ENCODE measurements at regions not wholly inside any gene's neighbourhood (a gene's known extent, or its start where the extent isn't known, plus 50 kb on each side); places are given as distances from the start of the nearest gene placed in this dataset.

GRCh38 chr2:82257796-82258555 lies 1953.4 kb upstream of the LRRTM1 start:
- no peaks in the 10 kb centered on the region for H3K36me3 ChIP-seq
- DNase-seq (ENCODE audit: low spot score in 2 of 2), result no peak
- H3K27me3 ChIP-seq, result no peaks in the 10 kb centered on the region
- no peak for TF ChIP-seq POLR2AphosphoS5 (IDR thresholded peaks at IDR 0.05)
- TF ChIP-seq EP300 (IDR thresholded peaks at IDR 0.05), result no peak
- TF ChIP-seq POLR2A (IDR thresholded peaks at IDR 0.05), result no peak
- WGBS, result 38% methylated on average over 2 of the region's 2 CpGs
- H3K4me1 ChIP-seq, result no peaks in the 10 kb centered on the region
- H3K27ac ChIP-seq, result no peak overlapping the region
- H3K4me3 ChIP-seq, result no peak overlapping the region
- peaks cover 7% of the 10 kb centered on the region for H3K9me3 ChIP-seq

GRCh38 chr2:82256983-82257632 lies 1952.6 kb upstream of the LRRTM1 start:
- H3K4me1 ChIP-seq, result no peaks in the 10 kb centered on the region
- no peaks in the 10 kb centered on the region for H3K27me3 ChIP-seq
- TF ChIP-seq POLR2A (IDR thresholded peaks at IDR 0.05), result no peak
- TF ChIP-seq CTCF (IDR thresholded peaks at IDR 0.05), result no peak
- no peak for TF ChIP-seq POLR2AphosphoS5 (IDR thresholded peaks at IDR 0.05)
- TF ChIP-seq EP300 (IDR thresholded peaks at IDR 0.05), result no peak
- DNase-seq (ENCODE audit: low spot score in 2 of 2), result no peak
- H3K36me3 ChIP-seq, result no peaks in the 10 kb centered on the region
- H3K9me3 ChIP-seq, result peaks cover 10% of the 10 kb centered on the region
- WGBS, result 89% methylated on average over 9 of the region's 11 CpGs
- no peak overlapping the region for H3K4me3 ChIP-seq
- no peak overlapping the region for H3K27ac ChIP-seq

GRCh38 chr2:82256288-82256687 lies 1951.7 kb upstream of the LRRTM1 start:
- 86% methylated on average over 3 of the region's 3 CpGs for WGBS
- TF ChIP-seq POLR2AphosphoS5 (IDR thresholded peaks at IDR 0.05) (no peak), EP300 (IDR thresholded peaks at IDR 0.05) (no peak), CTCF (IDR thresholded peaks at IDR 0.05) (no peak), POLR2A (IDR thresholded peaks at IDR 0.05) (no peak)
- H3K27me3 ChIP-seq, result no peaks in the 10 kb centered on the region
- no peak overlapping the region for H3K4me3 ChIP-seq
- no peak overlapping the region for H3K27ac ChIP-seq
- peaks cover 10% of the 10 kb centered on the region for H3K9me3 ChIP-seq
- no peak for DNase-seq (ENCODE audit: low spot score in 2 of 2)
- H3K4me1 ChIP-seq, result no peaks in the 10 kb centered on the region
- H3K36me3 ChIP-seq, result no peaks in the 10 kb centered on the region

GRCh38 chr2:82254728-82255127 lies 1950.2 kb upstream of the LRRTM1 start:
- Histone ChIP-seq H3K36me3 (no peaks in the 10 kb centered on the region), H3K4me1 (no peaks in the 10 kb centered on the region), H3K27me3 (no peaks in the 10 kb centered on the region), H3K27ac (no peak overlapping the region), H3K9me3 (peaks cover 10% of the 10 kb centered on the region), H3K4me3 (no peak overlapping the region)
- TF ChIP-seq CTCF (IDR thresholded peaks at IDR 0.05) (no peak), POLR2A (IDR thresholded peaks at IDR 0.05) (no peak), EP300 (IDR thresholded peaks at IDR 0.05) (no peak), POLR2AphosphoS5 (IDR thresholded peaks at IDR 0.05) (no peak)
- no peak for DNase-seq (ENCODE audit: low spot score in 2 of 2)

- Histone ChIP-seq H3K4me1 (no peaks in the 10 kb centered on the region), H3K27me3 (no peaks in the 10 kb centered on the region), H3K36me3 (no peaks in the 10 kb centered on the region), H3K27ac (no peak overlapping the region), H3K4me3 (no peak overlapping the region), H3K9me3 (peaks cover 2% of the 10 kb centered on the region)
- 37% methylated on average over 1 of the region's 1 CpG for WGBS
- DNase-seq (ENCODE audit: low spot score in 2 of 2), result no peak
- TF ChIP-seq EP300 (IDR thresholded peaks at IDR 0.05) (no peak), POLR2AphosphoS5 (IDR thresholded peaks at IDR 0.05) (no peak), CTCF (IDR thresholded peaks at IDR 0.05) (no peak), POLR2A (IDR thresholded peaks at IDR 0.05) (no peak)
Observed at GRCh38 chr2:82246220-82246775, 1941.7 kb upstream of the LRRTM1 start.
